NCI-H345 treated with DMSO at 0.1 percent for 48 hours (cell line): ENCODE measurements at regions not wholly inside any gene's neighbourhood (a gene's known extent, or its start where the extent isn't known, plus 50 kb on each side); places are given as distances from the start of the nearest gene placed in this dataset.
"Not testable (repeated sequence)": the region's sequence is repeated elsewhere in the genome, so short reads cannot be mapped to it uniquely, and the experiment has no call there.

ENCODE experiments used
- DNase-seq: peaks from one replicate; lab custom pipeline; 2025; ENCODE audit not compliant: unreplicated experiment; lab: John Stamatoyannopoulos, UW

GRCh38 chr9:129561594-129562281 is 59.2 kb downstream of the C9orf50 start:
- no peak for DNase-seq

- DNase-seq = no peak
Measured at GRCh38 chr9:129560881-129561306, 60.0 kb downstream of the C9orf50 start.

DNA sequence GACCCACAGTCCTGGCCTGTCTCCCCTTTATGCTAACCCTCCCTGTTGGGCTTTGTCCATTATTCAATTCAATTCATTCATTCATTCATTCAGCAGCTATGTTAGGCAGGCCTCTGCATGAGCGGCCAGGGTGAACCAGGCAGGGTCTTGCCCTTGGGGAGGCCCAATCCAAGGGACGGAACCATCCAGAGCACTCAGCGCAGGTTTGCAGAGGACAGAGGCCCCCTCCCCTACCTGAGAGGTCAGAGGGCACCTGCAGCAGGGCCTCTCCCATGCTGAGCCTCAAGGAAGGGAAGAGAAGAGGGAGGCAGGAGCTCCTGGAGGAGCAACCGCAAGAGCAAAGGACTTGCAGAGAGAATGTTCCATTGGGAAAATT is 61.4 kb downstream of the C9orf50 start:
- DNase-seq = no peak

GRCh38 chr9:129558551-129559505 is 62.1 kb downstream of the C9orf50 start:
- no peak for DNase-seq

GRCh38 chr9:129558063-129558550 is 62.8 kb downstream of the C9orf50 start:
- no peak for DNase-seq

GRCh38 chr9:129557192-129558036 is 63.5 kb downstream of the C9orf50 start:
- no peak for DNase-seq

GRCh38 chr9:129556491-129557191 is 64.3 kb downstream of the C9orf50 start:
- no peak for DNase-seq

GRCh38 chr9:129555512-129556215 is 65.2 kb downstream of the C9orf50 start:
- no peak for DNase-seq

- no peak for DNase-seq
Measured at GRCh38 chr9:129554649-129555048, 66.3 kb downstream of the C9orf50 start.

- no peak for DNase-seq
Measured at GRCh38 chr9:129553277-129553676, 67.6 kb downstream of the C9orf50 start.

- DNase-seq = no peak
Measured at GRCh38 chr9:129552064-129552463, 68.8 kb downstream of the C9orf50 start.

DNA sequence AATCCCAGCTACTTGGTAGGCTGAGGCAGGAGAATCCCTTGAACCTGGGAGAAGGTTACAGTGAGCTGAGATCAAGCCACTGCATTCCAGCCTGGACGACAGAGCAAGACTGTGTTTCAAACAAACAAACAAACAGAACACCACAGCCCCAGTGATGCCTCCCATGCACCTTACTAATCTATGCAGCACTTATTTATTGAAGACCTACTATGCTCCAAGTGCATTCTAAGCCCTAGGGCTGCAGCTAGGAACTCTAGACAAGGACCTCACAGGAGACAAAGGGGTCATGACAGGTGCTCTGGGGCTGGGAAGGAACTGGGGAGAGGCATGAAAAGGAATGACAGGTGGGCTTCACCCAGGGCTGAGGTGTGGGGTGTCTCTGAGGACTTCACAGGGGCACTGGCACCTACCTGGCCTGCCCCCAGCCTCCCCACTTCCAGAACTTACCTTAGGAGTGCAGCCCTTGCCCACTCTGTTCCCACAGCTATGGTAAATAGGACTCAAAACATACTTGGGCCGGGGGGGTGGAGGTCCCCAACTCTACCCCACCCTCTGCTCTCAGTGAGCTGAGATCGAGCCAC is 69.4 kb downstream of the C9orf50 start:
- DNase-seq = no peak

GRCh38 chr9:129550977-129551376 is 69.9 kb downstream of the C9orf50 start:
- DNase-seq = not testable (repeated sequence)

- no peak for DNase-seq
Measured at GRCh38 chr9:129550199-129550839, 70.6 kb downstream of the C9orf50 start.

GRCh38 chr9:129549684-129550083 is 71.2 kb downstream of the C9orf50 start:
- no peak for DNase-seq

GRCh38 chr9:129549139-129549538 is 71.8 kb downstream of the C9orf50 start:
- no peak for DNase-seq

DNA sequence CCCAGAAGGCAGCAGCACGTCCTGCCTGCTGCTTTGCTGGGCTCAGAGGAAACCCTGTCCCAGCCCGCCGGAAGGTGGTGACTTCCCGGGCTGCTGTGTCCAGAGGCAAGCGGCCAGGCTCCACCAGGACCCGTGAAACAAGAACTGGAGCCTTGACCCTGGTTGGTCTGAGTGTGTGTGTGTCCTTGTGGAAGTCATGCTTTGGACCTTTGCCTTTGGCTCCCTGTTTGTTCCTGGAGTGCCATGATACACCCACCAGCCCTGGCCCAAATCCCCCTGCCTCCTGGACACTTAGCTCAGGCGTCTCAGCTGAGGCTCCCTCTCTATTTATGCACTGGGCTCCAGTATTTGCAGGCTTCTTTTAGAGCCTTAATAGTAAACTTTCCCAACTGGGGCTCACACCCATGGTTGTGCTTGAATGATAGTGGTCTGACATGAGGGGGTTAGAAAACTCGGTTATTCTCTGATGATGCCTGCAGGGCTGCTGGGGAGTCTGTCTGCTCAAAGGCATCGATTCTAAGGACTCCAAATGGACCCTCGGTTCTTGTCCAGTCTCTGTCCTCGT is 72.2 kb downstream of the C9orf50 start:
- no peak for DNase-seq

DNA sequence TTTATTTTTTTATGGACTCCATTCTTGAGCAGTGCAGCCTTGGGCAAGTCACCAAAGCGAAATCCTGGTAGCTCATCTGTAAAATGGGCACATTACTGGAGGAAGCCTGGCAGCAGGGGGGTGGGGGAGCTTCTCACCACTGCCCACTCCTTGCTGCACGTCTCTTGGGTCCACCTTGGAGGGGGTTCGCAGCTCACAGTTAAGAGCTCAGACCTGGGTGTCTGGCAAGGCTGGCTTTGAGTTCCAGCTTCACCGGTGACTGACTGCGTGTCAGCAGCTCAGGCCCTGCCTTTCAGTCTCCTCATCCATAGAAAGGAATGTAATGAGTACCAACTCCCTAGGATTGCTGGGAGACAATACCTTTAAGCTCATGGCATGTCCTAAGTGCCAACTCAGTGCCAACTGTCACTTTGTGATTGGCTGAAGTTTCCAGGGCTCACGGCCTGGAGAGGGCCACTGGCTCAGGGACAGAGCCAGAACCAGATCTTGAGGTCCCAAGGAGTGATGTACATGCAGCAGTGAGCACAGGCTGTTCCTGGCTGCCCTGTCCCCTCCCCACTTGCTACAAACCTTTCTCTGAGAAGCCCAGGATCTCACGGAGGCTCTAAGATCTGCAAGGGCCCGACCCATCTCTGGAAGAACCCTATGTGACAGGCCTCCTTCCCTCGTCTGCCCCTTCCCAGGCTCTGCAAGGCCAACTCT is 72.9 kb downstream of the C9orf50 start:
- no peak for DNase-seq
